Ovary (tissue), 3 donors: ENCODE measurements at regions not wholly inside any gene's neighbourhood (a gene's known extent, or its start where the extent isn't known, plus 50 kb on each side); places are given as distances from the start of the nearest gene placed in this dataset.

Source experiments
- CTCF ChIP-seq, 3 donors: fragments of 450-650 bp in 2 of 3; fragments of 200-600 bp in 1 of 3; IDR thresholded peaks; one replicate each; pipeline versions ENCODE4 v1.5.1 to v1.8.0; 2016 to 2022; ENCODE audit warnings: antibody characterized with exemption in 3 of 3, mild to moderate bottlenecking in 1 of 3
- POLR2A ChIP-seq: fragments of 450-650 bp; IDR thresholded peaks from one replicate; pipeline ENCODE4 v1.6.1; 2017; ENCODE audit warnings: antibody characterized with exemption, mild to moderate bottlenecking, moderate library complexity
- donor health status: DM: no; HTN: no; CAD: no.

DNA sequence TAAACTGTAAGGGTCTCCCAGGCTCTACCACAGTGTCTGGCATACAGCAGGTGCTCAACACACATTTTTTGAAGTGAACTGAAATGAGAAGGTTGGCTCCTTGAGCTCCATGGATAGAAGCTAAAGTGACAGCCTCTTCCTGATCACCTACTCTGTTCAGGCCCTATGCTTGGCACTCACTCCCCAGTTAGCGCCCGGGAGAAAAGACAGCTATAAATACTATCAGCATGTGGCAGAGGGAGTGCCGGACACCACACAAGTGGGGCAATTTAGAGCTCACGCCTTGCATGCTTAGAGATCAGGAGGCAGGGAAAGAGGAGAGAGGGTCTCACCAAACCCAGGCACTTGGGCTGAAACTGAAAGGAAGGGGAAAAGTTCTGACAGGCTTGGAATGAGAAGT lies 195.5 kb downstream of the BUD13 start:
- TF ChIP-seq CTCF (IDR thresholded peaks at IDR 0.05): no peak
- no peak for TF ChIP-seq POLR2A
